ENCODE measurements at regions not wholly inside any gene's neighbourhood (a gene's known extent, or its start where the extent isn't known, plus 50 kb on each side); places are given as distances from the start of the nearest gene placed in this dataset.
"Not testable (repeated sequence)": the region's sequence is repeated elsewhere in the genome, so short reads cannot be mapped to it uniquely, and the experiment has no call there.

- DNase-seq (ENCODE audit: low read depth): no peak
- in situ Hi-C loops (cut with HindIII; ENCODE audit: low pct_unique_long_range_greater_than_20kb, low sequenced_read_pairs): no loop called here
Observed at GRCh38 chr5:68077349-68077894, 138.1 kb upstream of the PIK3R1 start.

GRCh38 chr5:68074633-68075032 lies 140.9 kb upstream of the PIK3R1 start:
- in situ Hi-C loops (cut with HindIII; ENCODE audit: low pct_unique_long_range_greater_than_20kb, low sequenced_read_pairs): no loop called here
- no peak for DNase-seq (ENCODE audit: low read depth)

- DNase-seq (ENCODE audit: low read depth): no peak
- in situ Hi-C loops (cut with HindIII; ENCODE audit: low pct_unique_long_range_greater_than_20kb, low sequenced_read_pairs): no loop called here
Observed at GRCh38 chr5:68074048-68074632, 141.4 kb upstream of the PIK3R1 start.

GRCh38 chr5:68071736-68072135 lies 143.8 kb upstream of the PIK3R1 start:
- no peak for DNase-seq (ENCODE audit: low read depth)
- in situ Hi-C loops (cut with HindIII; ENCODE audit: low pct_unique_long_range_greater_than_20kb, low sequenced_read_pairs): no loop called here

GRCh38 chr5:68071282-68071632 lies 144.3 kb upstream of the PIK3R1 start:
- in situ Hi-C loops (cut with HindIII; ENCODE audit: low pct_unique_long_range_greater_than_20kb, low sequenced_read_pairs): no loop called here
- no peak for DNase-seq (ENCODE audit: low read depth)

- in situ Hi-C loops (cut with HindIII; ENCODE audit: low pct_unique_long_range_greater_than_20kb, low sequenced_read_pairs): no loop called here
- no peak for DNase-seq (ENCODE audit: low read depth)
Observed at GRCh38 chr5:68070591-68071281, 144.8 kb upstream of the PIK3R1 start.

- DNase-seq (ENCODE audit: low read depth): no peak
- in situ Hi-C loops (cut with HindIII; ENCODE audit: low pct_unique_long_range_greater_than_20kb, low sequenced_read_pairs): no loop called here
Observed at GRCh38 chr5:68067976-68068603, 147.5 kb upstream of the PIK3R1 start.

GRCh38 chr5:68067291-68067690 lies 148.3 kb upstream of the PIK3R1 start:
- DNase-seq (ENCODE audit: low read depth): no peak
- in situ Hi-C loops (cut with HindIII; ENCODE audit: low pct_unique_long_range_greater_than_20kb, low sequenced_read_pairs): no loop called here

GRCh38 chr5:68066277-68066955 lies 149.1 kb upstream of the PIK3R1 start:
- in situ Hi-C loops (cut with HindIII; ENCODE audit: low pct_unique_long_range_greater_than_20kb, low sequenced_read_pairs): no loop called here
- no peak for DNase-seq (ENCODE audit: low read depth)

- in situ Hi-C loops (cut with HindIII; ENCODE audit: low pct_unique_long_range_greater_than_20kb, low sequenced_read_pairs): not testable (repeated sequence)
Observed at GRCh38 chr5:68065321-68065720, 150.2 kb upstream of the PIK3R1 start.

GRCh38 chr5:68060382-68060781 lies 155.2 kb upstream of the PIK3R1 start:
- in situ Hi-C loops (cut with HindIII; ENCODE audit: low pct_unique_long_range_greater_than_20kb, low sequenced_read_pairs): no loop called here
- no peak for DNase-seq (ENCODE audit: low read depth)

More at GRCh38 chr5:68065321-68065720, 150.2 kb upstream of the PIK3R1 start:
- not testable (repeated sequence) for DNase-seq (ENCODE audit: low read depth)

- in situ Hi-C loops (cut with HindIII; ENCODE audit: low pct_unique_long_range_greater_than_20kb, low sequenced_read_pairs): no loop called here
- DNase-seq (ENCODE audit: low read depth): no peak
Observed at GRCh38 chr5:68057191-68057590, 158.4 kb upstream of the PIK3R1 start.

- in situ Hi-C loops (cut with HindIII; ENCODE audit: low pct_unique_long_range_greater_than_20kb, low sequenced_read_pairs): no loop called here
- no peak for DNase-seq (ENCODE audit: low read depth)
Observed at GRCh38 chr5:68055686-68056085, 159.9 kb upstream of the PIK3R1 start.

GRCh38 chr5:68054638-68055037 lies 160.9 kb upstream of the PIK3R1 start:
- no peak for DNase-seq (ENCODE audit: low read depth)
- in situ Hi-C loops (cut with HindIII; ENCODE audit: low pct_unique_long_range_greater_than_20kb, low sequenced_read_pairs): no loop called here

GRCh38 chr5:68053202-68053601 lies 162.4 kb upstream of the PIK3R1 start:
- no peak for DNase-seq (ENCODE audit: low read depth)

GRCh38 chr5:68049053-68049713 lies 166.4 kb upstream of the PIK3R1 start:
- in situ Hi-C loops (cut with HindIII; ENCODE audit: low pct_unique_long_range_greater_than_20kb, low sequenced_read_pairs): no loop called here
- no peak for DNase-seq (ENCODE audit: low read depth)

More at GRCh38 chr5:68053202-68053601, 162.4 kb upstream of the PIK3R1 start:
- in situ Hi-C loops (cut with HindIII; ENCODE audit: low pct_unique_long_range_greater_than_20kb, low sequenced_read_pairs): no loop called here

- DNase-seq (ENCODE audit: low read depth): no peak
Observed at GRCh38 chr5:68048516-68048915, 167.0 kb upstream of the PIK3R1 start.

GRCh38 chr5:68048054-68048453 lies 167.5 kb upstream of the PIK3R1 start:
- in situ Hi-C loops (cut with HindIII; ENCODE audit: low pct_unique_long_range_greater_than_20kb, low sequenced_read_pairs): not testable (repeated sequence)

More at GRCh38 chr5:68048516-68048915, 167.0 kb upstream of the PIK3R1 start:
- in situ Hi-C loops (cut with HindIII; ENCODE audit: low pct_unique_long_range_greater_than_20kb, low sequenced_read_pairs): no loop called here

More at GRCh38 chr5:68048054-68048453, 167.5 kb upstream of the PIK3R1 start:
- DNase-seq (ENCODE audit: low read depth): not testable (repeated sequence)
